SKM-1 treated with dmso at 0.1 percent for 144 hours (cell line): ENCODE measurements at regions not wholly inside any gene's neighbourhood (a gene's known extent, or its start where the extent isn't known, plus 50 kb on each side); places are given as distances from the start of the nearest gene placed in this dataset.
"Not testable (repeated sequence)": the region's sequence is repeated elsewhere in the genome, so short reads cannot be mapped to it uniquely, and the experiment has no call there.

Experiments used
- DNase-seq: peaks from one replicate; lab custom pipeline; 2025; ENCODE audit not compliant: unreplicated experiment; lab: John Stamatoyannopoulos, UW

DNA sequence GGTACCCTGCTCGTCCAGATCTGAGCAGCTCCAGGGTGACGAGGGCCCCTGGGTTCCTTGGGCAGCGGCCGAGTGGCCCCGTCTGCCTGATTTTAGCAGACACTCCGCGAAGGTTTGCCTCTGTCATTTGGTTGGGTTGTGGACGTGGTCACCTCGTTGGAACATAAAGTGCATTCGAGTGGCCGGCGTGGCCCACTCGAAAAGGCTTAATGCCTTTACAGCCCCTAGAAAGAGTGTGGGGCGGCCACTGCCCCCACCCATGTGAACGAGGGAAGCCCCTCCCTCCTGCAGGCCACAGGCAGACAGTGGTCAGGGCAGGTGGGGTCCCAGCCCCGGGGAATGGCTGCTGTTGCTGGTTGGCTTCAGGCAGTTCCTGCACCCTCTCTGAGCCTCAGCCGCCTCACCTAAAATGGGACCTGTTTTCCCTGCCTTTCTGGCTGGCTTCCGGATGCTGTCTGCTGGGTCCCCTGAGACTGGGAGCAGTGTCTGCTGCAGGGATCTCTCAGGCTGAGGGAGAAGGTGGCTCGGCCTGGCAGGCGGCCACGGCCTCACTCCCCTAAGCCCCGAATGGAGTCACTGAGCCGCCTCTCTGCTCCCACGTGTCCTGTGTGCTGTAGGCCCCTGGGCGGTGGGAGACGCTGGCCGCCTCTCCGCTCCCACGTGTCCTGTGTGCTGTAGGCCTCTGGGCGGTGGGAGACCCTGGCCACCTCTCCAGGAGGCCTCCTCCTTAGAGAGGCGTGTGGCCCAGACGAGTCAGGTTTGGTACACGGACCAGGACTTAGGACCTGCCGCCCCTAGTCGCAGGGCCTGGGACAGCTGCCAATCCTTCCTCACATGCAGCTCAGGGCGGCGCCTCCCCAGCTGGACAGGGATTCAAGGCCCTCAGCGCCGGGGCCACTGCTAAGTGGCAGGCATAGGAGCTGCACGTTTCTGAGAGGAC is 233.0 kb downstream of the ERMARD start:
- no peak for DNase-seq

DNA sequence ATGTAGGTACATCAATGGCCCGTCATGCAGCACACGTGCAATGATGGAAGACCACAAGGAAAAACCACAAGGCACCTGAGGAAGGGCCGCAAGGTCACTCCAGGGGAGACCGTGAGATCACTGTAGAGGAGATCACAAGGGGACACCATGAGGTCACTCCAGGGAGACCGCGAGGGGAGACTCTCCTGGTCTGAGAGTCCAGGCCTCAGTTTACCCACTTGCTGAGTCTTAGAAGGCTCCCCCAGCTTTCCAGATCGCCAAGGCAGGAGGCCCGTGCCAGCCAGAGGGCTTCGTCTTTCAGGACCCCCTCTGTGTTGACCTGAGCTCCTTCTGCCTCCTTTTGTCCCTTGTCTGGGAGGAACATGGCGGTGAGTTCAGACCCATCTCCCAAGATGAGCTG is 232.2 kb downstream of the ERMARD start:
- no peak for DNase-seq

- DNase-seq, result no peak
These were observed 231.3 kb downstream of the ERMARD start for GRCh38 chr6:169982461-169983386.

DNA sequence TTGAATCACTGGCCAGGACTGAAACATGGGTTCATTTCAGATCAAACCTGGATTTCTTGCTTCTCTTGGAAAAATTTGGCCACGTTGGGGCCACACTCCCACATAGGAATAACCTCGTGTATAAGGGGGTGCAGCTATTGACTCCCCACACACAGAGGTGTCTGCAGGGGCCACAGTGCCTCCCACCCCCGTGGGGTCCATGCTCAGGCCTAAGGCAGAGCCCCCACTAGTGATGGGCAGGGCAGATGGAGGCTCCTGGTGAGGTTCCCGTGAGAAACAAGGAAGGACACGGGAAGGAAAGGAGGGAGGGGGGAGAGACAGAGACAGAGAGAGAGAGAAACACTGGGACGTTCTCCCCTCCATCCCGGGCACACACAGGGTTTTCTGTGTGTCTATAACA is 230.5 kb downstream of the ERMARD start:
- no peak for DNase-seq

GRCh38 chr6:169981568-169981967 is 230.1 kb downstream of the ERMARD start:
- no peak for DNase-seq

DNA sequence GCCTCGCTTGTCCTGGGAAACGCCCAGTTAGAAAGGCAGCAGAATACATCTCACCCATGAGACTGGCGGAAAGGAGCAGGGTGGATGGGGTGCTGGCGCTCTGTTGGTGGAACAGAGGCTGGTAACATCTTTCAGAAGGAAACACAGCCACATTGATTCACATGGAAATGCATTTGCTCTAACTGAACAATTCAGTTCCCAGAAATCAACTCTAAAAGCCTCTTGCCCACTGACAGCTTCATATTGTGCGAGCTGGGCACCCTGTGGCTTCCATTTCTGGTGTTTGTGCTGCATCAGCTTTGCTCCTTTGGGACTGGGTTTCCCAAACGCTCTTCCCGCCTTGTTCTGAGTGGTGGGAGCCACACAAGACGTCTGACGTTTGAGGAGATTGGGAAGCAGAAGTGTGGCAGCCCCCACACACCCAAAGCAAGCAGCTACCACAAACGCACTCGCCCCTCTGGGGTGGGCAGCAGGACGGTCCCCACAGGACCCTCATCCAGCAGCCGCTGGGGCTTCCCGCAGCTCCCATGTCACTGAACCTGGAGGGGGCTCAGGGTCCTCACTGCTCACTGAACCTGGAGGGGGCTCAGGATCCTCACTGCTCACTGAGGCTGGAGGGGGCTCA is 229.5 kb downstream of the ERMARD start:
- no peak for DNase-seq

- DNase-seq, result no peak
These were observed 228.5 kb downstream of the ERMARD start for GRCh38 chr6:169979873-169980432.

DNA sequence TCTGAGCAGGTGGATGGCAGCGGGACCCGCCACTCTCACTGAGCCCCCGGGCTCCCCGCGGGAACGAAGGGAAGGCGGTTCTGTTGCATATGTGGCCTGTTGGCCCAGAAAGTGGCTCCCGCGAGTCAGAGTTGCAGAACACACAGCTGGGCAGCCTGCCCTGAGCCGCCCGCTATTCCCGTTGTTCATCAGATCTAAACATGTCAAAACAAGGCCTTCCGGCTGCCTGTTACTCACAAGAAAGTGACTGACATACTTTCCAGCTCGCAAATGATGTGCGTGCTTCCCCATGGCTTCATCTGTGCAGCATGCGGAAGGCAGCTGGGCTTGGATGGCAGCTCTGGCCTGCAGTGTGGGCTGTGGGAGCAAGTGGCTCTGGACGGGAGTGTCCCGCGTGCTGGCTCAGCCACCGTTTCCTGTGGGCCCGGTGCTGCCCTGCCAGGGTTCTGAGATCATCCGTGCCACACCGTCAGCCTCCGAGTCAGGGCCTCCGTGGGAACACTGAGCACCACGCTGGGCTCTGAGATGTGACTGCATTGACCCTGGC is 227.3 kb downstream of the ERMARD start:
- no peak for DNase-seq

- DNase-seq, result no peak
These were observed 226.2 kb downstream of the ERMARD start for GRCh38 chr6:169977434-169978265.

- DNase-seq, result no peak
These were observed 225.1 kb downstream of the ERMARD start for GRCh38 chr6:169976301-169977081.

DNA sequence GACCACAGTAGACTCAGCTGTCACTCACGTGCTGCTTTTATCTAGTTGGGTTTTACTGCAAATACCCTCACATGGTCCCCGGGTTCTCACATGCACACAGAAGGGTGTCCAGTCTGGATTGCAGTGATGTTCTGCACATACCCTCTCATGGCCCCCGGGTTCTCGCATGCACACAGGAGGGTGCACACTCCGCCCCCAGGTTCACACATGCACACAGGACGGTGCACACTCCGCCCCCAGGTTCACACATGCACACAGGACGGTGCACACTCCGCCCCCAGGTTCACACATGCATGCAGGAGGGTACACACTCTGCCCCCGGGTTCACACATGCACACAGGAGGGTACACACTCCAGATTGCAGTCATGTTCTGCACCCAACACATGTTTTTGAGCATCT is 224.3 kb downstream of the ERMARD start:
- no peak for DNase-seq

DNA sequence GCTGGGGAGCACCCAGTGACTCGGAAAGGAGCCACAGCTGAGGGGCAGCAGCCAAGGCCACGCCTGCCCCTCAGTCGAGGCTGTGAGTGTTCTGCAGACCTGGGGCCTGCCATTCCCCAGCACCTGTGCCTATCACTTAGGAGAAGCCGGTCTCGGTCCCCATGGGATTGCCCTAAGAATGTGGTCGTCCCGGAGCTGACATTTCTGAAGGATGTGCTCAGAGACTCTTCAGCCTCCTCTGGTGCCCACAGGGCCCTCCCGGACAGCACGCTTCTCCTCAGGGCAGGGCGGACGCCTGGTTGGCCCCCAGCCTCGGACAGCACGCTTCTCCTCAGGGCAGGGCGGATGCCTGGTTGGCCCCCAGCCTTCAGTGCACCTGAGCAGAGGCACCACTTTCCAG is 223.9 kb downstream of the ERMARD start:
- DNase-seq, result no peak

- no peak for DNase-seq
These were observed 223.2 kb downstream of the ERMARD start for GRCh38 chr6:169974663-169975062.

DNA sequence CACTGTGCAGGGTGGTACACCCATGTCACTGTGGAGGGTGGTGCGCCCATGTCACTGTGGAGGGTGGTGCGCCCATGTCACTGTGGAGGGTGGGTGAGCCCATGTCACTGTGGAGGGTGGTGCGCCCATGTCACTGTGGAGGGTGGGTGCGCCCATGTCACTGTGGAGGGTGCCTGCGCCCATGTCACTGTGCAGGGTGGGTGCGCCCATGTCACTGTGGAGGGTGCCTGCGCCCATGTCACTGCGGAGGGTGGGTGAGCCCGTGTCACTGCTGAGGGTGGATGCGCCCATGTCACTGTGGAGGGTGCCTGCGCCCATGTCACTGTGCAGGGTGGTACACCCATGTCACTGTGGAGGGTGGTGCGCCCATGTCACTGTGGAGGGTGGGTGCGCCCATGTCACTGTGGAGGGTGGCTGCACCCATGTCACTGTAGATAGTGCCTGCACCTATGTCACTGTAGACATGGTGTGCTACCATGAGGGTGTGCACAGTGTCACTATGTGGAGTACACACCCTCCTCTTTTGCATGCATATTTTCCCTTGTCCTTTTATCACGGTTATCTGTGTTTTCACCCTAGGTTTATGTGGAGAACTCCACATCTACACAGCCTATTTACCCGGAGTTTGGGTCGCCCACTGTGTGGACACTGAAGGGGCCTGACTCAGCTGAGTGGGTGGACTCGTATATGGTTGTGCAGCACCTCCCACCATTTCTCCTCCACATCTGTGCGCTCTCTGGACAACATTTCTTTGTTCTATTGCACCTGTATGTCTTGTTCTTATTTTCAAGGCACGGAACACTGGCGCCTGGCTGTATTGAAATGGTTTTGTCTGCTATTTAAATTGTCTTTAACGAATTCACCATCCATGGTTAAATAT is 222.4 kb downstream of the ERMARD start:
- not testable (repeated sequence) for DNase-seq

- DNase-seq, result no peak
These were observed 221.3 kb downstream of the ERMARD start for GRCh38 chr6:169972736-169973135.

DNA sequence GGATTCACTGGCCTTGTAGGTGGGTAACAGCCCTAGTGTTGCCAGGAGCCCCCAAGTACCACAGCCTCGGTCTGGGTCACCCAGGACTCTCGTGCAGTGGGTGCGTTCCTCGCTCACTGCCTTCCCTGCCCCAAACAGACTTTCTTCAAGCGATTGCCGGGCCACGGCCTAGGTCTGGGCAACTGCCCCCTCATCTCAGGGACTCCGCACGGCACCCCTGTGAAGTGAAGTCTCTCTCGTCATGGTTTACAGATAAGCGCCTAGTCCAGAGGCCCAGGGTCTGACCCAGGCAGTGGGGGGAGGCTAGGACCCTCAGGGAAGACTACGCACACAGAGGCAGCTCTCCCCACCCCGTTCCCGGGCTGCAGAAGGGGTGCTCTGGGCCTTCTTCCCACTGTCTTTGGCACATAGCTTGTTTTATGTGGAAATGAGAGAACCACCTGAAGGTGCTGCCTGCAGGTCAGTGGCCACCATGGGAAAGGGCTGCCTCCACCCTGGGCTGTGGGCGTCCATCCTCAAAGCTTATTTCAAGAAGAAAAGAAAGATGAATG is 220.8 kb downstream of the ERMARD start:
- no peak for DNase-seq

DNA sequence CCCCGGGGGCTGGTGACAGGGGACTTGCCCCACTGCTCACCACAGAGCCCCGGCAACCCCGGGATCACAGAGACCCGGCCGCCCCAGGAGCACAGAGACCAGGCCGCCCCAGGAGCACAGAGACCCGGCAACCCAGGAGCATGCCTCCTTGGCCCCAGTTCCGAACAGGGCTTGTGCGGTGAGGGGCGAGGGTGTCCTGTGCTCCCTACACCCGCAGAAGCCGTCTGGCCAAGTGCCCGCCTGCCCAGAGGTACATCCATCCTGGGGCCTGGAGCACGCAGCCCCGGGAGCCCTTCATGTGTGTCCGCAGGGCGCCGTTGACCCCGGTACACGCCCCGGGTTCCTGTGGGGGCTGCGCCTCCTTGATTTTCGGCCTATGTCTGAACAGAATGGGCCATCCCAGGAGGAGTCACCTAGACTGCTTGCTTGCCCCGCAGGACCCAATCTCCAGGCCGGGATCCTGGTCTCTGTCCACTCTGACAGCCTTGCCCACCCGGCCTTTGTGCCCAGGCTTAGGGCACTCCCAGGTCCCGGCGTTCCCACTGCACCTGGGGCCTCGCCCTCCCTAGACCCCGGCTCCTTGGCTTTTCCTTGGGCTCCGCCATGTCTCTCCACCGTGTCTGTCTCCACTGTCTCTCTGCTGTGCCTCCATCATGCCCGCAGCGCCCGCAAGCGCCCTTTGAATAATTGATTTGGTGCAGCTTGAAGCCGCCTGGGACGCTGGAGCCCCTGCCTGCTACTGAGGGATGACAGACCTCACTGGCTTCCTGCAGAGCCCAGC is 219.8 kb downstream of the ERMARD start:
- no peak for DNase-seq
